Activated T-cell treated with anti-CD3 and anti-CD28 coated beads, Interleukin-2, amount 50 U/mL, for 4 hours (primary cell): ENCODE measurements at regions not wholly inside any gene's neighbourhood (a gene's known extent, or its start where the extent isn't known, plus 50 kb on each side); places are given as distances from the start of the nearest gene placed in this dataset.
"Not testable (repeated sequence)": the region's sequence is repeated elsewhere in the genome, so short reads cannot be mapped to it uniquely, and the experiment has no call there.

Experiments
- ATAC-seq, 2 donors: fragments of 200-7000 bp; cut with Tn5 transposase; one replicate each; pipeline ENCODE4 v1.10.0; 2021
- DNase-seq: peaks from one replicate; pipeline ENCODE4 v3.0.0-alpha.2; 2020
- H3K27me3 Mint-ChIP-seq: one replicate; pipeline ENCODE4 v1.8.0; 2021; ENCODE audit warnings: low read depth, mixed read lengths
- H3K36me3 Mint-ChIP-seq: one replicate; pipeline ENCODE4 v1.8.0; 2022; ENCODE audit warnings: mixed read lengths; ENCODE audit not compliant: insufficient read depth
- H3K4me1 Mint-ChIP-seq: one replicate; pipeline ENCODE4 v1.8.0; 2021; ENCODE audit warnings: low read depth, mixed read lengths
- H3K4me3 Mint-ChIP-seq: one replicate; pipeline ENCODE4 v1.8.0; 2021; ENCODE audit warnings: mild to moderate bottlenecking, moderate library complexity, mixed read lengths
- H3K9me3 Mint-ChIP-seq: one replicate; pipeline ENCODE4 v1.8.0; 2021; ENCODE audit warnings: mixed read lengths

DNA sequence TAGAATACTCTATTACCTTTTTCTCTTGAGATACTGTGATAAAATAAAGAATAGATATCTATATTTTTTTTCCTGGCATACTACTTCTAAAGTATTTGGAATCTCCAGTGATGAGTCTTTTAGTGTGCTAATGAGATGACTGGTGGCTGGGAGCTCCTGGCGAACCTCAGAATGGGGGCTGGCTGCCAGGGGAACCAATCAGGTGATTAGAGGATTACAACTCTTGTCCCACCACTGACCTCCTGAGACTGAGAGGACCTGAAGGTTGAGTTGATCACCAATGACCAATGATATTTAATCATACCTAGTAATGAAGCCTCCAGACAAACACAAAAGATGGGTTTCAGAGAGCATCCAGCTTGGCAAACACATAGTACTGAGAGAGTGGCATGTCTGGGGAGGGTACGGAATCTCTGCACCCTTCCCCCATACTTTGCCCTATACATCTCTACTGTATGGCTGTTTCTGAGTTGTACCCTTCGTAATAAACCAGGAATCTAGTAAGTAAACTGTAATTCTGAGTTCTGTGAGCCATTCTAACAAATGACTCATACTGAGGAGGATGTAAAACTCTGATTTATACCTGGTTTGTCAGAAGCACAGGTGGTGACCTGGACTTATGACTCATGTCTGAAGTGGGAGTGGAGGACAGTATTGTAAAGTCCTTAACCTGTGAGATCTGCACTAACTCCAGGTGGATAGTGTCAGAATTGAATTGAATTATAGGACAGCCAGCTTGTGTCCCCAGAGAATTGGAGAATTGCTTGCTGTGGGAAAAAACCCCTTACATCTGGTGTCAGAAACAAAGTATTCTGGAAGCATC, 325.3 kb upstream of the LRRC4C start:
- no peaks in the 10 kb centered on the region for H3K4me1 Mint-ChIP-seq
- no peaks in the 10 kb centered on the region for H3K36me3 Mint-ChIP-seq
- no peaks in the 10 kb centered on the region for H3K27me3 Mint-ChIP-seq
- peaks cover 22% of the 10 kb centered on the region for H3K9me3 Mint-ChIP-seq
- H3K4me3 Mint-ChIP-seq: no peak overlapping the region
- no peak for ATAC-seq
- no peak for DNase-seq

DNA sequence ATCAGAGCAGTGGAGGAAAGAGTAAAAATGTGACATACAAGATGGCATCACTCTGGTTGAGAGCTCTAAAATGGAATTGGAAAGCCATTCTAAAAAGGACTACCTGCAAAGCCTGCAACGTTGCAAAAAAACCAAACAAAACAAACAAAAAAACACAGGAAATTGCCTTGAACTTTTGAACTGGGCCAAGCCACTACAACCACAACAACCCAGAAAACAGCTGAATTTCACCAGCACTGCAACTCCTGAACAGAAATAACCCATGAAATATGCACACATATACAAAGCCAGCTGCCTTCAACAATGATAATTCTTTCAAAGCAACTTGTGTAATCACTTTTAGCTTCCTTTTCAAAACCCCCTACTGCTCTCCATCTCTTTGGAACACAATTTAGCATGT, 326.6 kb upstream of the LRRC4C start:
- H3K36me3 Mint-ChIP-seq: no peaks in the 10 kb centered on the region
- ATAC-seq (no peak), DNase-seq (no peak)
- no peaks in the 10 kb centered on the region for H3K4me1 Mint-ChIP-seq
- H3K9me3 Mint-ChIP-seq: peaks cover 28% of the 10 kb centered on the region
- H3K4me3 Mint-ChIP-seq: no peak overlapping the region
- no peaks in the 10 kb centered on the region for H3K27me3 Mint-ChIP-seq

DNA sequence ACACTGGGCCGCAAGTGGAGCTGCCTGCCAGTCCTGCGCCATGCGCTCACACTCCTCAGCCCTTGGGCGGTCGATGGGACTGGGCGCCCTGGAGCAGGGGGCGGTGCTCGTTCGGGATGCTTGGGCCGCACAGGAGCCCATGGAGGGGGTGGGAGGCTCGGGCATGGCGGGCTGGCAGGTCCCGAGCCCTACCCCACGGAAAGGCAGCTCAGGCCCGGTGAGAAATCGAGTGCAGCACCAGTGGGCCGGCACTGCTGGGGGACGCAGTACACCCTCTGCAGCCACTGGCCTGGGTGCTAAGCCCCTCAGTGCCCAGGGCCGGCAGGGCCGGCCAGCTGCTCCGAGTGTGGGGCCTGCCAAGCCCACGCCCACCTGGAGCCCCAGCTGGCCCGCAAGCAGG, 328.7 kb upstream of the LRRC4C start:
- no peaks in the 10 kb centered on the region for H3K27me3 Mint-ChIP-seq
- no peak for DNase-seq
- peaks cover 35% of the 10 kb centered on the region for H3K9me3 Mint-ChIP-seq
- no peak for ATAC-seq
- no peaks in the 10 kb centered on the region for H3K36me3 Mint-ChIP-seq
- H3K4me3 Mint-ChIP-seq: no peak overlapping the region
- H3K4me1 Mint-ChIP-seq: no peaks in the 10 kb centered on the region

DNA sequence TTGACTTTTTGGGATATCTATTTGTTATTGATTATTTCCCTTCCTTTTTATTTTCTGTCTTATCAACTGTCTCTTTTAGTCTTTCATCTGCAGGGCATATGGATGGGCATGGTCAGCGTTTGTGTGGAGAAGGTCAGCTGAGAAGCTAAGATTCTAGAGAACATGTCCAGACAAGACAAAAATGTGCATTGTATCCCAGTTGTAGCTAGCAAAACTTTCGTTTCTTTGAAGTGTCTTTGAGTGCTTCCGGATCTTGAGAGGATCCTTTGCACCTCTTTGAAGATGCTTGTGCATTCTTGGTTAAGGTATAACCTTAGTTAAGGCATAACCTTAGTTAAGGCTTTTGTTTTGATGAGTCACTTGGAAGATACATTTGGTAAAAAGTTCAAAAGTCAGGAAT, 329.9 kb upstream of the LRRC4C start:
- Mint-ChIP-seq H3K9me3 (peaks cover 32% of the 10 kb centered on the region), H3K4me1 (no peaks in the 10 kb centered on the region), H3K27me3 (no peaks in the 10 kb centered on the region), H3K36me3 (no peaks in the 10 kb centered on the region), H3K4me3 (no peak overlapping the region)
- no peak for DNase-seq
- ATAC-seq: no peak

DNA sequence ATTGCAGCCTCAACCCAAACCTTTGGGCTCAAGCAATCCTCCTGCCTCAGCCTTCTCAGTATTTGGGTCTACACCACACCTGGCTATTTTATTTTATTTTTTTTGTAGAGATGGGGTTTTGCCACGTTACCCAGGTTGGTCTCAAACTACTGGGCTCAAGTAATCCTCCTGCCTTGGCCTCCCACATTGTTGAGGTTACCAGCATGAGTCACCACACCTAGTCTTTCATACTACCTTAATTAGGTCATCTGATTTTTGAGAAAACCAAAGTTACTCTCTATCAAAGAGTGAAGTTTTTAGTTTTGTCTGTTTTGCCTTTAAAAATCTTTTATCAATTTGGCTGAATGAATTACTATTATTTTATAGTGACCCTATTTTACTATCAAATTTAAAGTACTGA, 335.6 kb upstream of the LRRC4C start:
- DNase-seq (no peak), ATAC-seq (no peak)
- Mint-ChIP-seq H3K4me1 (no peaks in the 10 kb centered on the region), H3K9me3 (peaks cover 12% of the 10 kb centered on the region), H3K27me3 (no peaks in the 10 kb centered on the region), H3K36me3 (no peaks in the 10 kb centered on the region), H3K4me3 (no peak overlapping the region)

DNA sequence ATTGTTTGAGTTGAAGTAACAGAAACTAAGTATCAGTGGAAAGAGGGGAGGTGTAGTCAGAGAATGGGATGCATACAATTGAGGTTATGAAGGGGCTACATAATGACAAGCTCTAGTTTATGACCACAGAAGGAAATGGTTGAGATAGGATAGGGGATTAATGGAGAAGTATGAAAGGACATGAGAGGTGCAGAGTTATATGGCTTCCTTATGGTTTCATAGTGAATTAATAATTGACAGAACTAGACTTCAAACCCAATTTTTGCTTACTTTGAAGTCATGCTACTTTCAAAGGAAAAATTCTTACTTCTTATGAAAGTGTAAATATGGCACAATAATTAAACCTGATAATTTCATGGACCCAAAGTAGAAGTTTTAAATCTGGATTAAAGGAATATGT, 340.3 kb upstream of the LRRC4C start:
- no peaks in the 10 kb centered on the region for H3K27me3 Mint-ChIP-seq
- no peak for ATAC-seq
- no peaks in the 10 kb centered on the region for H3K4me1 Mint-ChIP-seq
- no peaks in the 10 kb centered on the region for H3K36me3 Mint-ChIP-seq
- no peak for DNase-seq
- H3K4me3 Mint-ChIP-seq: no peak overlapping the region
- peaks cover 9% of the 10 kb centered on the region for H3K9me3 Mint-ChIP-seq

DNA sequence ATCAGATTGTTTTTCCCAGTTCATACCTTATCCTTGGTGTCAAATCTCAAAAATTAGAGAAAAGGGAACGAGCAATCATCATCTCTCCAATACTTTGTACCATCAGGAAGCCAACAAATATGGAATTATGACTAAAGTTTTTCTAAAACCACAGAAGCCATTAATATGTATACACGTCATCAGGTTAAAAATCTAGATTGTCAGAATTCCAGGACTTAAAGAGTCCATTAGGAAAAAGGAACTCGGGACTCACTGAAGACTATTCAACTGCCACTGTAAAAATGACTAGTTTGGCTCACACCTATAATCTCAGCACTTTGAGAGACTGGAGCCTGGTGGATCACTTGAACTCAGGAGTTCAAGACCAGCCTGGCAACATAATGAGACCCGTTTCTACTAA, 344.4 kb upstream of the LRRC4C start:
- DNase-seq: no peak
- H3K4me3 Mint-ChIP-seq: no peak overlapping the region
- H3K9me3 Mint-ChIP-seq: peaks cover 9% of the 10 kb centered on the region
- H3K36me3 Mint-ChIP-seq: no peaks in the 10 kb centered on the region
- H3K27me3 Mint-ChIP-seq: no peaks in the 10 kb centered on the region
- no peak for ATAC-seq
- H3K4me1 Mint-ChIP-seq: no peaks in the 10 kb centered on the region

DNA sequence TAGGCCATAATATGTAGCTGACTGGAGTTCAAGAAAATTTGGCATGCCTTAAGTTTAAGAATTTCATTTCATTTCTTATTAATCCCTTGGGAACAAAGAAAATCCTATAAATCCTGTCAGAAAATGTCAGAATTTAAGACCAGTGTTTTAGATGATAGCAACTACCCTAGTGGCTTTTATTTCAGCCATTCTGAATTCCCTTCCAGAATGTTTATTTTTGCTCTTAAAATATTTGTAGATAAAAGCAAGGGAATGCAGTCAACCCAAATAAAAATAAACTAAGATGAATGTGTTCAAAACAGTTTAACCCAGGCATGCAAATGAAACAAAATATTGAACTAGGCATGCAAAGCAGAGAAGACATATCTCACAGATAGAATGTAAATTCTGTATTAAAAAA, 356.9 kb upstream of the LRRC4C start:
- Mint-ChIP-seq H3K4me1 (no peaks in the 10 kb centered on the region), H3K27me3 (no peaks in the 10 kb centered on the region), H3K4me3 (no peak overlapping the region), H3K9me3 (peaks cover 18% of the 10 kb centered on the region), H3K36me3 (no peaks in the 10 kb centered on the region)
- DNase-seq: no peak
- ATAC-seq: no peak

DNA sequence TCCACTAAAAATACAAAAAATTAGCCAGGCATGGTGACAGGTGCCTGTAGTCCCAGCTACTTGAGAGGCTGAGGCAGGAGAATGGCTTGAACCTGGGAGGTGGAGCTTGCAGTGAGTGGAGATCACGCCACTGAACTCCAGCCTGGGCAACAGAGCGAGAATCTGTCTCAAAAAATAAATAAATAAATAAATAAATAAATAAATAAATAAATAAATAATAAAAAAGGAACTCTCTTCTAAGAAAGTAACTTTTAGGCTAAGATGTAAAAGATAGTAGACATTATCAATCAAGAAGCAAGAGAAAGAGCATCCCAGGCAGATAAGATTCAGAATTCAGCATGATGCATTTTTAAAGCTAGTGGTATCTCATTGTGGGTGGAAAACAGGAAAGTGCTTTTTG, 364.8 kb upstream of the LRRC4C start:
- H3K9me3 Mint-ChIP-seq, H3K36me3 Mint-ChIP-seq, DNase-seq, H3K4me1 Mint-ChIP-seq, H3K27me3 Mint-ChIP-seq, H3K4me3 Mint-ChIP-seq, ATAC-seq: not testable (repeated sequence)

DNA sequence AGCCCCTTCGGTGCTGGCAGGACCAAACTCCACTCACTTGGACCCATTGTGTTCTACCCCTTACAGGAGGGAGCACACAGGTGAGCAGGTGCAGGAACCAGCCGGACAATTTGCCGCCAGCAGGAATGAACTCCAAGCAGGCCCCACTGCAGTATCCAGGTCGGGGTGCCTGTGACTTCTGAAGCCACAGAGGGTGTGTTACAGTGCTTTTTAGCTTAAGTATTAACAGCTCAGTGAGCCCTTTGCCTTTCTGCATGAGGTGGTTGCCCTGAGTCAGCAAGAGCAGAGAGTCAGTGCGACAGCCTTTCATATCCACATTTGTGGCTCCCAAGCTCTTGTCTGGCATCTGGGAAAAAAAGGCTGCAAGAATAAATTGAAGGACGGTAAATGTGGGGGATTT, 366.6 kb upstream of the LRRC4C start:
- Mint-ChIP-seq H3K36me3 (no peaks in the 10 kb centered on the region), H3K4me3 (no peak overlapping the region), H3K4me1 (no peaks in the 10 kb centered on the region), H3K27me3 (no peaks in the 10 kb centered on the region), H3K9me3 (no peaks in the 10 kb centered on the region)
- ATAC-seq (no peak), DNase-seq (no peak)

DNA sequence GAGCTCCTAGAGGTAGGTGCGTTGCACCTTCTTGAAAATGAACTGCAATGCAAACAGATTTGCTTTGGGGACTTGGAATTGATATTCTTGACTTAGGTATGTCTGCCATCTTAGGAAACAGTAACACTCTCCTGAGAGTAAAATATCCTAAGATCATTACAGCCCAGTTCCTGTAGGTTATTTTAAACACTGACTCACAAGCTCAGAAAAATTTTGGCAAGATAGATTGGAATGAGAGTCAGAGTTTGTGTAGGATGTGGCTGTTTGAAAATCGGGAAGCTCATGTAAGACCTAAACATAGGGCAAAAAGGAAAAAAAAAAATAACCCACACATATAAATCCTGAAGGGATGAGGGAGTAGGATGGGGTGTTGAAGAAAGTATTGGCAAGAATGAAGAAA, 377.0 kb upstream of the LRRC4C start:
- no peaks in the 10 kb centered on the region for H3K36me3 Mint-ChIP-seq
- H3K9me3 Mint-ChIP-seq: peaks cover 13% of the 10 kb centered on the region

DNA sequence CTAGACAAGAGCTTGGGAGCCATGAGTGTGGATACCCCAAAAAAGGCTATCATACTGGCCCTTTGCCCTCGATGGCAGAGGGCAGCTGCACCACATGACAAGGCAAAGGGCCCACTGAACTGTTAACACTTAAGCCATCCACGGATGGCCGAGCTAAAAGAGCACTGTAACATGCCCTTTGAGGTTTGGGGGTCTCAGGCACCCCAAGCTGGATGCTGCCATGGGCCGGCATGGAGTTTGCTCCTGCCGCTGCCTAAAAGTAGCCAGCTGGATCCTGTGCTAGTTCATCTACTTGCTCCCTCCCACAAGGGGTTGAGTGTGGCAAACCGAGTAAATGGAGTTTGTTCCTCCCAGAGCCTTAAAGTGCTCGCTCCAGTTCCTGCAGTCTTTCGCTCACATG, 383.2 kb upstream of the LRRC4C start:
- ATAC-seq: no peak
- DNase-seq: no peak
- H3K27me3 Mint-ChIP-seq: no peaks in the 10 kb centered on the region
- no peak overlapping the region for H3K4me3 Mint-ChIP-seq
- H3K4me1 Mint-ChIP-seq: no peaks in the 10 kb centered on the region
- H3K9me3 Mint-ChIP-seq: peaks cover 19% of the 10 kb centered on the region
- H3K36me3 Mint-ChIP-seq: no peaks in the 10 kb centered on the region

More for the DNA sequence above, 377.0 kb upstream of the LRRC4C start:
- ATAC-seq (no peak), DNase-seq (no peak)
- Mint-ChIP-seq H3K4me3 (no peak overlapping the region), H3K4me1 (no peaks in the 10 kb centered on the region), H3K27me3 (no peaks in the 10 kb centered on the region)

DNA sequence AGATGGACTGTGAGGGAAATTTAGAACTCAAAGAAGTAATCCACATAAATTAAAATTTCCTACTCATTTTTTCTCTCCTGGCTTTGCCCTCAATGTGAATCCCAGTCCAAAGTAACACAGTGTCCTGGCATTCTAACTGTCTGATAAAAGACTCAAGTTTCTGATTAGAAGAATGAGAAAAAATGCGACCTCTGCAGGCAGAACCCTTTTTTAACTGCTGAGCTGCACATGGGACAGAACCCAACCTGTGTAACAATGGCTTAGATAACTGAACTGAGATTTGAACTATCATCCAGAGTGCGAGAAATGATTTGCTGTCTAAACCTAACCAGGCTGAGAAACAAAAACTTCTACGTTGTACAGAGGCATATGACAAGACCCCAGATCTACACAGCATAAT, 385.6 kb upstream of the LRRC4C start:
- H3K36me3 Mint-ChIP-seq: no peaks in the 10 kb centered on the region
- DNase-seq: no peak
- no peak for ATAC-seq
- no peaks in the 10 kb centered on the region for H3K27me3 Mint-ChIP-seq
- H3K4me1 Mint-ChIP-seq: no peaks in the 10 kb centered on the region
- H3K9me3 Mint-ChIP-seq: peaks cover 22% of the 10 kb centered on the region
- no peak overlapping the region for H3K4me3 Mint-ChIP-seq

DNA sequence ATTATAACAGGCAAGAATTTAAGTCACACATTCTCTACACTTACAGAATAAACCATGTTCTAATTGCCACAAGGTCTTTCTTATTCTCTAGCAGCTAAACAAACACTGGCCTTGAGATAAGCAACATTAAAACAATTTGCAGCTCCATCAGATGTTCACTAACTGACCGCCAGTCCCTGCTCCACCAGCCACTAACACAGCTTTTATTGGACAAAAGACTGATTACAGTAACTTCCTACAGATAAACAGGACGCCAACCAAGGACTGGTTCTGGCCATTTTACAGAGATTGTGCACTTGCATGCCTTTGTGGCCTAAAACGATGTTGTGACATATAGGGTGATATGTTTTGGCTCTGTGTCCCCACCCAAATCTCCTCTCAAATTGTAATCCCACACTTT, 388.9 kb upstream of the LRRC4C start:
- no peak for ATAC-seq
- Mint-ChIP-seq H3K27me3 (no peaks in the 10 kb centered on the region), H3K9me3 (peaks cover 19% of the 10 kb centered on the region), H3K4me3 (no peak overlapping the region), H3K36me3 (no peaks in the 10 kb centered on the region), H3K4me1 (no peaks in the 10 kb centered on the region)
- DNase-seq: no peak

DNA sequence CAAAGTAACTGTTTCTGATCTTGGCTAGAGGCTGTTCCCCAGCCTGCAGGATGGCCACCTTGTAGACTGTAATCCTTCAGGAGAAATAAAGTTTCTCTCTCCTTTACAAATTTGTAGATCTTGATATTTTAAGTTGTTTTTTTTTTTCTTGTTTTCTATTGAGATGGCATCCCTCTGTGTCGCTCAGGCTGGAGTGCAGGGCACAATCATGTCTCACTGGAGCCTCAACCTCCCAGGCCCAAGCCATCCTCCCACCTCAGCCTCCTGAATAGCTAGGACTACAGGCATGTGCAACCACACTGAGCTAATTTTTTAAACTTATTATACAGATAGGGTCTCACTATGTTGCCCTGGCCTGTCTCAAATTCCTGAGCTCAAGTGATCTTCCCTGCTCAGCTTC, 389.8 kb upstream of the LRRC4C start:
- H3K4me3 Mint-ChIP-seq: no peak overlapping the region
- no peaks in the 10 kb centered on the region for H3K4me1 Mint-ChIP-seq
- DNase-seq (no peak), ATAC-seq (no peak)
- H3K9me3 Mint-ChIP-seq: peaks cover 19% of the 10 kb centered on the region
- no peaks in the 10 kb centered on the region for H3K27me3 Mint-ChIP-seq
- no peaks in the 10 kb centered on the region for H3K36me3 Mint-ChIP-seq

DNA sequence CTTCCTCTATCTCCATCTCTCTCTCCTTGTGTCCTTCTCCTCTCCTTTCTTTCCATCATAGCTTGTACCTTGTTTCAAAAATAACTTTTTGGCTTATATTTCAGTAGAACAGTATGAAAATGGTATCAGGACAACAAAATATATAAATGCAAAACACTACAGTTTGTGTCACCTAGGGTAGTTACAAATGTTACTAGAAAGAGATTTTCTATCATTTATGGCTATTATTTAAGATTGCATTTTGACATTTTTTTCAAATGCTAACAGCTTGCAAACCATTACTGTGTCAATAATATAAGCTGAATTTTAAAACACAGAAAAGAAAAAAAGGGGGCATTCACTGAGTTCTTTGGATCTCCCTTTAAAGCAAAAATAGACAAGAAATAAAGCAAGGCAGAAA, 392.3 kb upstream of the LRRC4C start:
- H3K27me3 Mint-ChIP-seq: no peaks in the 10 kb centered on the region
- no peak for ATAC-seq

More for the DNA sequence above, 392.3 kb upstream of the LRRC4C start:
- H3K4me1 Mint-ChIP-seq: no peaks in the 10 kb centered on the region
- no peak for DNase-seq
- H3K4me3 Mint-ChIP-seq: no peak overlapping the region
- peaks cover 20% of the 10 kb centered on the region for H3K9me3 Mint-ChIP-seq
- H3K36me3 Mint-ChIP-seq: no peaks in the 10 kb centered on the region
